Panc1 (cell line): ENCODE measurements at regions not wholly inside any gene's neighbourhood (a gene's known extent, or its start where the extent isn't known, plus 50 kb on each side); places are given as distances from the start of the nearest gene placed in this dataset.
"Not testable (repeated sequence)": the region's sequence is repeated elsewhere in the genome, so short reads cannot be mapped to it uniquely, and the experiment has no call there.

Source experiments
- ATAC-seq: fragments of 200-7000 bp; cut with Tn5 transposase; 2 replicates; pipeline ENCODE4 v1.9.1; 2020; ENCODE audit warnings: mild to moderate bottlenecking, moderate library complexity
- BruUV-seq: library from RNA; stranded (reverse); fragments of 400-500 nt; replicated peaks from 2 replicates; lab custom pipeline; 2021; lab: Mats Ljungman, UMichigan
- CTCF ChIA-PET: fragments of 300-600 bp; sonication (Branson Sonifier 250); formaldehyde crosslinking; loops from one replicate; lab custom pipeline; 2022; ENCODE audit warnings: antibody characterized with exemption; lab: Charles Lee
- POLR2A ChIA-PET: fragments of 300-600 bp; sonication (Branson Sonifier 250); formaldehyde crosslinking; loops from one replicate; lab custom pipeline; 2022; ENCODE audit warnings: antibody characterized with exemption; lab: Charles Lee
- DNase-seq: peaks from one replicate; pipeline ENCODE4 v3.0.0-alpha.2; 2010; ENCODE audit warnings: low read depth, low spot score
- H3K27ac ChIP-seq: 2 replicates; pipeline ENCODE4 v1.5.1; 2011; ENCODE audit warnings: mild to moderate bottlenecking, low read length, inconsistent platforms
- H3K27me3 ChIP-seq: fragments of 200-500 bp; sonication (Bioruptor generic); 2 replicates; pipeline ENCODE4 v1.6.0; 2014; ENCODE audit warnings: low read length, inconsistent platforms; ENCODE audit not compliant: control insufficient read depth, insufficient read depth
- H3K36me3 ChIP-seq: fragments of 200-500 bp; sonication (Bioruptor generic); 2 replicates; pipeline ENCODE4 v1.5.1; 2014; ENCODE audit warnings: inconsistent platforms, mild to moderate bottlenecking, low read length, moderate library complexity; ENCODE audit not compliant: control insufficient read depth, insufficient read depth
- H3K4me1 ChIP-seq: 2 replicates; pipeline ENCODE4 v1.5.1; 2011; ENCODE audit warnings: inconsistent platforms, mild to moderate bottlenecking, low read length, moderate library complexity; ENCODE audit not compliant: control insufficient read depth, insufficient read depth
- H3K4me3 ChIP-seq, 2 experiments: 2 replicates each; pipeline ENCODE4 v1.5.1; 2011 to 2012; ENCODE audit warnings: low read depth in 2 of 2, low read length in 2 of 2, mild to moderate bottlenecking in 2 of 2, inconsistent platforms in 1 of 2, moderate library complexity in 1 of 2
- H3K9me3 ChIP-seq: fragments of 200-500 bp; sonication (Bioruptor generic); 2 replicates; pipeline ENCODE4 v1.5.1; 2014; ENCODE audit warnings: low read depth, mild to moderate bottlenecking, inconsistent platforms, low read length, moderate library complexity; ENCODE audit not compliant: control insufficient read depth, insufficient read depth
- POLR2AphosphoS5 ChIP-seq: IDR thresholded peaks from 2 replicates; pipeline ENCODE4 v1.6.1; 2012; ENCODE audit warnings: mild to moderate bottlenecking, low read depth, low read length, moderate library complexity
- SIN3A ChIP-seq: IDR thresholded peaks from 2 replicates; pipeline ENCODE4 v1.6.1; 2012; ENCODE audit warnings: low read depth, mild to moderate bottlenecking, low read length, moderate library complexity, borderline replicate concordance; ENCODE audit not compliant: insufficient read depth
- TCF7L2 ChIP-seq: IDR thresholded peaks from 2 replicates; pipeline ENCODE4 v1.6.1; 2011; ENCODE audit warnings: mild to moderate bottlenecking, low read depth, low read length, inconsistent platforms
- in situ Hi-C: cut with HindIII; loops from 2 replicates; pipeline ENCODE4 v1.10.0; 2016; ENCODE audit warnings: low sequenced_read_pairs, low pct_unique_long_range_greater_than_20kb
- intact Hi-C: fragments of 100-400 bp; cut with micrococcal nuclease; formaldehyde crosslinking; loops from one replicate; pipeline ENCODE4 v1.10.0; 2022; ENCODE audit not compliant: unreplicated experiment
- TF ChIP-seq, protein P1 (sequence below): fragments of 450-650 bp; IDR thresholded peaks from 2 replicates; pipeline ENCODE4 v1.5.1; 2017; ENCODE audit warnings: mild to moderate bottlenecking
- TF ChIP-seq, protein P2 (sequence below), 2 experiments: IDR thresholded peaks; 2 replicates each; pipeline ENCODE4 v1.6.1; 2011 to 2012; ENCODE audit warnings: low read depth in 2 of 2, control low read depth in 1 of 2, low read length in 1 of 2, mild to moderate bottlenecking in 1 of 2, moderate library complexity in 1 of 2; ENCODE audit not compliant: insufficient read depth in 1 of 2

DNA sequence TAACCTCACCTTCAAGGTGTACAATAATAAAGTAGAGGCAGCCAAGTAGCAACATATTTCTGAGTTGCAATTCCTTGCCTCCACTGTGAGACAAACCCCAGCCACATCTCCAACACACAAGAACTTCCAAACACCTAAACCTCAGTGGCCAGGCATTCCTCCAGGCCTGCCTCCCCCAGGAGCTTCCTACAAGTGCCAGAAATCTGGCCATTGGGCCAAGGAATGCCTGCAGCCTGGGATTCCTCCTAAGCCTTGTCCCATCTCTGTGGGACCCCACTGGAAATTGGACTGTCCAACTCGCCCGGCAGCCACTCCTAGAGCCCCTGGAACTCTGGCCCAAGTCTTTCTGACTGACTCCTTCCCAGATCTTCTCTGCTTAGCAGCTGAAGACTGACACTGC lies 326.6 kb upstream of the KCNMB2 start:
- POLR2A ChIA-PET, DNase-seq, intact Hi-C loops, H3K27me3 ChIP-seq, H3K9me3 ChIP-seq, CTCF ChIA-PET, ATAC-seq, BruUV-seq, H3K27ac ChIP-seq, H3K36me3 ChIP-seq, H3K4me1 ChIP-seq, in situ Hi-C loops, H3K4me3 ChIP-seq: not testable (repeated sequence)

- ATAC-seq, H3K27me3 ChIP-seq, H3K4me1 ChIP-seq, H3K4me3 ChIP-seq, H3K9me3 ChIP-seq, POLR2A ChIA-PET, intact Hi-C loops, H3K36me3 ChIP-seq, DNase-seq, BruUV-seq, in situ Hi-C loops, CTCF ChIA-PET, H3K27ac ChIP-seq: not testable (repeated sequence)
Measured at GRCh38 chr3:178211086-178211485, 325.1 kb upstream of the KCNMB2 start.

GRCh38 chr3:178217479-178217878 lies 318.8 kb upstream of the KCNMB2 start:
- CTCF ChIA-PET = no interaction called here

More at GRCh38 chr3:178217479-178217878, 318.8 kb upstream of the KCNMB2 start:
- H3K9me3 ChIP-seq = no peaks in the 10 kb centered on the region
- H3K27me3 ChIP-seq = no peaks in the 10 kb centered on the region
- TF ChIP-seq, protein P1, sequence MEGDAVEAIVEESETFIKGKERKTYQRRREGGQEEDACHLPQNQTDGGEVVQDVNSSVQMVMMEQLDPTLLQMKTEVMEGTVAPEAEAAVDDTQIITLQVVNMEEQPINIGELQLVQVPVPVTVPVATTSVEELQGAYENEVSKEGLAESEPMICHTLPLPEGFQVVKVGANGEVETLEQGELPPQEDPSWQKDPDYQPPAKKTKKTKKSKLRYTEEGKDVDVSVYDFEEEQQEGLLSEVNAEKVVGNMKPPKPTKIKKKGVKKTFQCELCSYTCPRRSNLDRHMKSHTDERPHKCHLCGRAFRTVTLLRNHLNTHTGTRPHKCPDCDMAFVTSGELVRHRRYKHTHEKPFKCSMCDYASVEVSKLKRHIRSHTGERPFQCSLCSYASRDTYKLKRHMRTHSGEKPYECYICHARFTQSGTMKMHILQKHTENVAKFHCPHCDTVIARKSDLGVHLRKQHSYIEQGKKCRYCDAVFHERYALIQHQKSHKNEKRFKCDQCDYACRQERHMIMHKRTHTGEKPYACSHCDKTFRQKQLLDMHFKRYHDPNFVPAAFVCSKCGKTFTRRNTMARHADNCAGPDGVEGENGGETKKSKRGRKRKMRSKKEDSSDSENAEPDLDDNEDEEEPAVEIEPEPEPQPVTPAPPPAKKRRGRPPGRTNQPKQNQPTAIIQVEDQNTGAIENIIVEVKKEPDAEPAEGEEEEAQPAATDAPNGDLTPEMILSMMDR = no peak
- no peak for TF ChIP-seq SIN3A
- TF ChIP-seq, protein P2, sequence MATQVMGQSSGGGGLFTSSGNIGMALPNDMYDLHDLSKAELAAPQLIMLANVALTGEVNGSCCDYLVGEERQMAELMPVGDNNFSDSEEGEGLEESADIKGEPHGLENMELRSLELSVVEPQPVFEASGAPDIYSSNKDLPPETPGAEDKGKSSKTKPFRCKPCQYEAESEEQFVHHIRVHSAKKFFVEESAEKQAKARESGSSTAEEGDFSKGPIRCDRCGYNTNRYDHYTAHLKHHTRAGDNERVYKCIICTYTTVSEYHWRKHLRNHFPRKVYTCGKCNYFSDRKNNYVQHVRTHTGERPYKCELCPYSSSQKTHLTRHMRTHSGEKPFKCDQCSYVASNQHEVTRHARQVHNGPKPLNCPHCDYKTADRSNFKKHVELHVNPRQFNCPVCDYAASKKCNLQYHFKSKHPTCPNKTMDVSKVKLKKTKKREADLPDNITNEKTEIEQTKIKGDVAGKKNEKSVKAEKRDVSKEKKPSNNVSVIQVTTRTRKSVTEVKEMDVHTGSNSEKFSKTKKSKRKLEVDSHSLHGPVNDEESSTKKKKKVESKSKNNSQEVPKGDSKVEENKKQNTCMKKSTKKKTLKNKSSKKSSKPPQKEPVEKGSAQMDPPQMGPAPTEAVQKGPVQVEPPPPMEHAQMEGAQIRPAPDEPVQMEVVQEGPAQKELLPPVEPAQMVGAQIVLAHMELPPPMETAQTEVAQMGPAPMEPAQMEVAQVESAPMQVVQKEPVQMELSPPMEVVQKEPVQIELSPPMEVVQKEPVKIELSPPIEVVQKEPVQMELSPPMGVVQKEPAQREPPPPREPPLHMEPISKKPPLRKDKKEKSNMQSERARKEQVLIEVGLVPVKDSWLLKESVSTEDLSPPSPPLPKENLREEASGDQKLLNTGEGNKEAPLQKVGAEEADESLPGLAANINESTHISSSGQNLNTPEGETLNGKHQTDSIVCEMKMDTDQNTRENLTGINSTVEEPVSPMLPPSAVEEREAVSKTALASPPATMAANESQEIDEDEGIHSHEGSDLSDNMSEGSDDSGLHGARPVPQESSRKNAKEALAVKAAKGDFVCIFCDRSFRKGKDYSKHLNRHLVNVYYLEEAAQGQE (IDR thresholded peaks at IDR 0.05; ENCODE audit: insufficient read depth in 1 of 2, low read depth in 2 of 2, low read length in 1 of 2) = no peak
- no peak for TF ChIP-seq POLR2AphosphoS5
- TF ChIP-seq TCF7L2 = no peak
- H3K4me3 ChIP-seq = no peak overlapping the region
- H3K27ac ChIP-seq = no peak overlapping the region
- POLR2A ChIA-PET = no interaction called here
- H3K36me3 ChIP-seq = no peaks in the 10 kb centered on the region
- intact Hi-C loops (no loop called here), in situ Hi-C loops (no loop called here)
- DNase-seq = no peak
- H3K4me1 ChIP-seq = no peaks in the 10 kb centered on the region
- ATAC-seq = no peak
- no TSS peak for BruUV-seq
